Natural killer cell (primary cell): ENCODE measurements at regions not wholly inside any gene's neighbourhood (a gene's known extent, or its start where the extent isn't known, plus 50 kb on each side); places are given as distances from the start of the nearest gene placed in this dataset.

Experiments
- ATAC-seq, 3 donors: fragments of 150-1000 bp in 2 of 3; fragments of 200-7000 bp in 1 of 3; cut with Tn5 transposase; 1 replicate in 1 of 3; 2 replicates in 2 of 3; pipeline ENCODE4 v1.10.0; 2021; ENCODE audit warnings: mild to moderate bottlenecking in 2 of 3, moderate library complexity in 2 of 3
- DNase-seq, 2 donors: peaks; one replicate each; pipeline versions ENCODE4 v3.0.0 to v3.0.0-alpha.2; 2013 to 2021; ENCODE audit warnings: mixed read lengths in 1 of 2
- H3K27ac ChIP-seq: one replicate; pipeline ENCODE4 v1.5.1; 2013; ENCODE audit warnings: mild to moderate bottlenecking, low read length
- H3K27me3 ChIP-seq: one replicate; pipeline ENCODE4 v1.6.1; 2013; ENCODE audit warnings: low read length; ENCODE audit not compliant: control insufficient read depth, insufficient read depth
- H3K36me3 ChIP-seq: one replicate; pipeline ENCODE4 v1.6.1; 2013; ENCODE audit warnings: low read length; ENCODE audit not compliant: control insufficient read depth, insufficient read depth
- H3K4me1 ChIP-seq: one replicate; pipeline ENCODE4 v1.6.1; 2013; ENCODE audit warnings: low read length; ENCODE audit not compliant: control insufficient read depth, insufficient read depth
- H3K4me3 ChIP-seq: one replicate; pipeline ENCODE4 v1.5.1; 2013; ENCODE audit warnings: low read length
- H3K9me3 ChIP-seq: one replicate; pipeline ENCODE4 v1.6.1; 2013; ENCODE audit warnings: low read length; ENCODE audit not compliant: control insufficient read depth, insufficient read depth
- H3K27ac Mint-ChIP-seq, 2 donors: one replicate each; pipeline ENCODE4 v1.8.0; 2022; ENCODE audit warnings: mild to moderate bottlenecking in 2 of 2, mixed read lengths in 2 of 2, moderate library complexity in 1 of 2
- H3K27me3 Mint-ChIP-seq, 2 donors: one replicate each; pipeline ENCODE4 v1.8.0; 2022; ENCODE audit warnings: low read depth in 2 of 2, mixed read lengths in 2 of 2
- H3K36me3 Mint-ChIP-seq: one replicate; pipeline ENCODE4 v1.8.0; 2022; ENCODE audit warnings: mixed read lengths
- H3K4me1 Mint-ChIP-seq, 2 donors: one replicate each; pipeline ENCODE4 v1.8.0; 2022; ENCODE audit warnings: mixed read lengths in 2 of 2
- H3K4me3 Mint-ChIP-seq: one replicate; pipeline ENCODE4 v1.8.0; 2022; ENCODE audit warnings: mild to moderate bottlenecking, moderate library complexity, mixed read lengths
- H3K9me3 Mint-ChIP-seq, 2 donors: one replicate each; pipeline ENCODE4 v1.8.0; 2022; ENCODE audit warnings: mixed read lengths in 2 of 2
- WGBS: methylation state at CpG from one replicate; pipeline ENCODE4 v1.1.7; 2013; ENCODE audit warnings: missing lambda C conversion rate; ENCODE audit not compliant: insufficient coverage; 5-methylcytosine and 5-hydroxymethylcytosine counted together
- intact Hi-C: fragments of 100-400 bp; cut with micrococcal nuclease; formaldehyde crosslinking; loops from one replicate; pipeline ENCODE4 v1.14.2; 2022
- TF ChIP-seq, protein P1 (sequence below): fragments of 200-600 bp; IDR thresholded peaks from one replicate; pipeline ENCODE4 v1.8.0; 2022; ENCODE audit warnings: antibody characterized with exemption

- H3K4me3 Mint-ChIP-seq = no peak overlapping the region
- Histone ChIP-seq H3K27me3 (no peaks in the 10 kb centered on the region), H3K27ac (no peak overlapping the region), H3K36me3 (no peaks in the 10 kb centered on the region), H3K9me3 (peaks cover 3% of the 10 kb centered on the region), H3K4me1 (no peaks in the 10 kb centered on the region), H3K4me3 (no peak overlapping the region)
- peaks cover 5 to 22% of the 10 kb centered on the region in 2 donors for H3K9me3 Mint-ChIP-seq
- H3K27me3 Mint-ChIP-seq = no peaks in the 10 kb centered on the region
- no peak for DNase-seq
- no peak for ATAC-seq
- TF ChIP-seq, protein P1, sequence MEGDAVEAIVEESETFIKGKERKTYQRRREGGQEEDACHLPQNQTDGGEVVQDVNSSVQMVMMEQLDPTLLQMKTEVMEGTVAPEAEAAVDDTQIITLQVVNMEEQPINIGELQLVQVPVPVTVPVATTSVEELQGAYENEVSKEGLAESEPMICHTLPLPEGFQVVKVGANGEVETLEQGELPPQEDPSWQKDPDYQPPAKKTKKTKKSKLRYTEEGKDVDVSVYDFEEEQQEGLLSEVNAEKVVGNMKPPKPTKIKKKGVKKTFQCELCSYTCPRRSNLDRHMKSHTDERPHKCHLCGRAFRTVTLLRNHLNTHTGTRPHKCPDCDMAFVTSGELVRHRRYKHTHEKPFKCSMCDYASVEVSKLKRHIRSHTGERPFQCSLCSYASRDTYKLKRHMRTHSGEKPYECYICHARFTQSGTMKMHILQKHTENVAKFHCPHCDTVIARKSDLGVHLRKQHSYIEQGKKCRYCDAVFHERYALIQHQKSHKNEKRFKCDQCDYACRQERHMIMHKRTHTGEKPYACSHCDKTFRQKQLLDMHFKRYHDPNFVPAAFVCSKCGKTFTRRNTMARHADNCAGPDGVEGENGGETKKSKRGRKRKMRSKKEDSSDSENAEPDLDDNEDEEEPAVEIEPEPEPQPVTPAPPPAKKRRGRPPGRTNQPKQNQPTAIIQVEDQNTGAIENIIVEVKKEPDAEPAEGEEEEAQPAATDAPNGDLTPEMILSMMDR = no peak
- no peak overlapping the region for H3K27ac Mint-ChIP-seq
- H3K4me1 Mint-ChIP-seq = no peaks in the 10 kb centered on the region
- WGBS = 91% methylated on average over 1 of the region's 2 CpGs
- peaks cover 10% of the 10 kb centered on the region for H3K36me3 Mint-ChIP-seq
- intact Hi-C loops = no loop called here
These were observed 977.1 kb downstream of the DIPK2A start for GRCh38 chr3:144948711-144949110.

DNA sequence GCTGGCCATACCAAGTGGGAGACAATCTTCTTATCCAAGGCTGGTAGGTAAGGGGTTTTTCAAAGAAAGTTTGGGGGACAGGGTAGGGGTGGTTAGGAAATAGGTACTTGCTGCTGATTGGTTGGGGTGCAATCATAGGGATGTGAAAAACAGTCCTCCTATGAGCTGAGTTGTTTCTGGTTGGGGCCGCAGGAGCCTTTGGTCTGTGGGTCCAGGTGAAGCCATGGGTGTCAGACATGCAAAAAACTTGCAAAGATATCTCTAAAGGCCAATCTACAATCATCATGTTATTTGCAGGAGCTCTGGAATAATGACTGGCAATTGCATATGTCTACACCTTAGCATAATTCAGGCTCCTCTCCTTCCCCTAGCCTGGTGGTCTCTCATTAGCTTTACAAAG is 982.3 kb downstream of the DIPK2A start:
- Mint-ChIP-seq H3K4me1 (no peaks in the 10 kb centered on the region), H3K27ac (no peak overlapping the region), H3K27me3 (no peaks in the 10 kb centered on the region), H3K4me3 (no peak overlapping the region), H3K36me3 (no peaks in the 10 kb centered on the region), H3K9me3 (peaks cover 13 to 19% of the 10 kb centered on the region in 2 donors)
- TF ChIP-seq, protein P1 = no peak
- no peak overlapping the region for H3K4me3 ChIP-seq
- DNase-seq (no peak), ATAC-seq (no peak)
- H3K36me3 ChIP-seq = no peaks in the 10 kb centered on the region
- no peaks in the 10 kb centered on the region for H3K4me1 ChIP-seq
- no peak overlapping the region for H3K27ac ChIP-seq
- H3K27me3 ChIP-seq = no peaks in the 10 kb centered on the region
- 100% methylated on average over 1 of the region's 1 CpG for WGBS
- H3K9me3 ChIP-seq = peaks cover 8% of the 10 kb centered on the region
- intact Hi-C loops = no loop called here

- H3K9me3 Mint-ChIP-seq = peaks cover 18 to 28% of the 10 kb centered on the region in 2 donors
- TF ChIP-seq, protein P1 = no peak
- intact Hi-C loops = no loop called here
- H3K27ac ChIP-seq = no peak overlapping the region
- 84% methylated on average over 4 of the region's 4 CpGs for WGBS
- no peaks in the 10 kb centered on the region for H3K36me3 Mint-ChIP-seq
- H3K27ac Mint-ChIP-seq = no peak overlapping the region
- H3K4me1 ChIP-seq = no peaks in the 10 kb centered on the region
- no peaks in the 10 kb centered on the region for H3K4me1 Mint-ChIP-seq
- no peak overlapping the region for H3K4me3 Mint-ChIP-seq
- ATAC-seq (no peak), DNase-seq (no peak)
- H3K36me3 ChIP-seq = no peaks in the 10 kb centered on the region
- no peak overlapping the region for H3K4me3 ChIP-seq
- H3K9me3 ChIP-seq = peaks cover 5% of the 10 kb centered on the region
- H3K27me3 ChIP-seq = no peaks in the 10 kb centered on the region
- no peaks in the 10 kb centered on the region for H3K27me3 Mint-ChIP-seq
These were observed 985.9 kb downstream of the DIPK2A start for GRCh38 chr3:144957398-144958101.

DNA sequence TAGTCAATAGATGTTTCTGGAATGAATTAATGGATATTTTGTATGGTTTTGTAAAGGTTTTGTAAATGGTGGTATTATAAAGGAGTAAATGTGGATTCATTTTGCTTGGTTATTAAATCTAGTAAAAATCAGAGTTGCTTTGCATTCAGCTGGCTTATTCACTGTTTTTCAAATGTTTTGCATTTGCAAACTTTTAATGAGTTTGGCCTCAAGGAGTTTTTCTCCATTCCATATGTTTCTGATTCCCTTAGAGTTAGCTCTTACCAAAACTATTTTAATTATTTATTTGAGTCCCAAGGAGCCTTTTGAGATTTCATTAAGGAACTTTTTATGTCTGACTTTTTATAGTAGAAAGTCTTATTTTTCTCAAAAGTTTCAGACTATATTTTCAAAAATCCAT is 992.2 kb downstream of the DIPK2A start:
- Histone ChIP-seq H3K9me3 (no peaks in the 10 kb centered on the region), H3K27ac (no peak overlapping the region), H3K4me1 (no peaks in the 10 kb centered on the region), H3K36me3 (no peaks in the 10 kb centered on the region), H3K4me3 (no peak overlapping the region), H3K27me3 (no peaks in the 10 kb centered on the region)
- DNase-seq (no peak), ATAC-seq (no peak)
- no peaks in the 10 kb centered on the region for H3K36me3 Mint-ChIP-seq
- no peak overlapping the region for H3K4me3 Mint-ChIP-seq
- no peaks in the 10 kb centered on the region for H3K27me3 Mint-ChIP-seq
- TF ChIP-seq, protein P1 = no peak
- H3K4me1 Mint-ChIP-seq = no peaks in the 10 kb centered on the region
- peaks cover 9 to 14% of the 10 kb centered on the region in 2 donors for H3K9me3 Mint-ChIP-seq
- no peak overlapping the region for H3K27ac Mint-ChIP-seq
- intact Hi-C loops = no loop called here
